GM18520 (cell line): ENCODE measurements at regions not wholly inside any gene's neighbourhood (a gene's known extent, or its start where the extent isn't known, plus 50 kb on each side); places are given as distances from the start of the nearest gene placed in this dataset.

ENCODE experiments used
- ATAC-seq: cut with Tn5 transposase; IDR thresholded peaks from one replicate; pipeline ENCODE4 v1.9.1; 2021; ENCODE audit not compliant: unreplicated experiment

DNA sequence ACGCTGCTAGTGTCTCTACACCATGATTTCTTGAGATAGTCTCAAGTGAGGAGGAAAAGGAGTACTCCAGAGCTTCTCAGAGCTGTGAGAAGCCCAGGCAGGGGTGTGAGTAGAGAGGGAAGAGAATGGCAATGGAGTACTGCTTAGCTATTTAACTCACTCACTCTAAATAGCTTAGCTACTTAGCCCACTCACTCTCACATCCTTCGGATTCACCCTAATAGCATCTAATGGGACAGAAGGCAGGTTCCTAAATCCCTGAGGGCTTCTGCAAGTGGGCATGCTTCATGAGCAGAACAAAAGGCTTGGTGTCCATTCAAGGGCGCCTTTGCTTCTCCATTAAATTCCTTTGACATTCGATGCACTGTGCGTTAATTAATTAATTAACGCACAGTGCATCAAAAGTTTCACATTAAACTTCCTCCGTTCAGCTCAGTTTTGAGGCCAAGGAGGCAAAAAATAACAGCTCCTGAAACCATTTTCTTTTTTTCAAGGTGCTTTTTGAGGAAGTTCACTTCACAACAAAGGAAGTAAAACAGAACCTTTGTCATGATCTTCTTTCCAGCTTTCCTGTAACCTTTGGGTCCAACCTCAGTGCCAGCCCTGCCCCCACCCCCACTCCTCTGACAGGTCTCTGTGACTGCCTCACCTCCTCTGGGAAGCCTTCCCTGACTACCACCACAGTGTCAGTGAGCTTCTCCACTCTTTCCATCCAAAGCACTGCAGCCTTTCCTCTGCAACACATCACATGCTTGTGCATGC, 294.0 kb downstream of the SEC61B start:
- no peak for ATAC-seq

DNA sequence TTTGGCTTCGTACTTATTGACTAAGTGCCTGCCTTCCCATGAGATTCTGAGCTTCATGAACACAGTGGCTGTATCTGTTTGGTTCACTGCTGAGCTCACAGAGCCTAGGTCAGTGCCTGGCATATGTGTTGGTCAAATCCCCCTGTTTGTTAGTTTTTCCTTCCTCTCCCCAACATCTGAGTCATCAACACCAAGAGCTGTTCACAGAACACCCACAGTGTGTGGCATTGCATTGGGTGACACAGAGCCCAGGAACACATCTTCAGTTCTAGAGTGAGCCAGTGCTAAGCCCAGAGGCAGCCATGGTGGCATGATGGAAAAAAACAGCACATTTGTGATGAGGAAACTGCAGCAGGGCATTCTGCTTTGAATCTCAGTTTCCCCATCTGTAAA, 294.6 kb downstream of the SEC61B start:
- ATAC-seq = no peak

DNA sequence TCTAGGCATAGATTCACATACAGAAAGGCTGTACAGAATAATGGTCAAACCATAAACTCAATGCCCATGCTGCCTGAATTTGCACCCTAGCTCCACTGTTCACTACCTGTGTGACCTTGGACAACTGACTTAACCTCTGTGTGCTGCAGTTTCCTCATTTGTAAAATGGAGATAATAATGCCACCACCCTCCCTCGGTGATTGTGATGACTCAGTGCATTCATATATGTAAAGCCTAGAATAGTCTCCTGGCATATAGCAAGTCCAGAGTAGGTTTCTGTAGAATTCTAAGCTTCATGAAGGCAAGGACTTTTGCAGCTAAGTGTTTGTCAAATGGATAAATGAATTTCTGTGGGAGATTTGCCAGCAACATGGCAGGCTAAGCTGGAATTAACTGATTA, 297.8 kb upstream of the NR4A3 start:
- ATAC-seq = no peak

DNA sequence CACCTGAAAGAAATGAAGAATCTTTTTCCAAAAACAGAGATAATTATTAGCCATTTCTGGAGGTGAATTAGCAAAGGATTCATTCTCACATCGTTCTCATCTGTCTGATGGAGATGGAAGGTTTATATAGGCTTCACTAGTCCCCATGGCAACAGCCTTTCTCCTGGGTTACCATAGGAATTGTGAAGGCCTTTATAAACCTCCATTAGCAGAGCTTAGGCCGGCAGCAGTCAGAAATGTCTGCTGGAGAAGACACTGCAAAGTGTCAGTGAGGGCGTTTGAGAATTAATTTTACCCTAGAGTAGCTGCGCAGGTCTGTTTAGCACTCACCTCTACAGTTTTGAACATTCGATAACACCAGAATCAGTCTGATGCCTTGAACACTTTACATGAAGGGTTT, 290.4 kb upstream of the NR4A3 start:
- no peak for ATAC-seq

DNA sequence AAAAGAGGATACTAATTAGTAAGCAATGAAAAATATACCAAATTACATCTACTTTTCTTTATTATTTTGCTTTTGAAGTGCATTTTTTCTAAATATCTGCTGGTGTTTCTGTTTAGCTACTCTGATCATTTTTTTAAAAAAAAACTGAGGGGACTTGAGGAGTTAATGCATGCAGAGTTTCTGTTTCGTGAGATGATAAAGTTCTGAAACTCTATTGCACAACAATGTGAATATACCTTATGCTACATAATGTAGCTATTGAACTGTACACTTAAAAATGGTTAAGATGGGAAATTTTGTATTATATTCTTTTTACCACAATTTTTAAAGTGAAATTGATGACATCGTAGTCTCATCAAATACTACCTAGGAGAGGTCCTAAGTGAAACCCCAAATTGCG, 288.3 kb upstream of the NR4A3 start:
- ATAC-seq = no peak

DNA sequence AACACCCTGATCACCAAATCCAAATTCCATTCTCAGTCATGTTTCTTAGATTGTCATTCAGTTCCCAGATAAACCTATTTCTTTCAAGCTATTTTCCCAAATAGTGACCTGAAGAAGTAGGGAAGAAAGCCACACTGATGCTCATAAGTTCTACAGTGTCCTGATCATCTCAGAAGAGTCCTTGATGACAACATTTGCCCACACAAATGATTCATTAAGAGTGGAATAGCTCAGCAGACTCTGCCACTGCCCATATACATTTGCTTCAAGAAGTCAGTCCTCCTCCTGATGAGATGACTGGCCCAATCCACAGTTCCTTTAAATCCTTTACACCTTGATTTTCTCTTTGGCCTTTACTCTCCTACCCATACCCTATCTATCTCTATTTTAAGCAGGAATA, 283.7 kb upstream of the NR4A3 start:
- ATAC-seq = no peak

DNA sequence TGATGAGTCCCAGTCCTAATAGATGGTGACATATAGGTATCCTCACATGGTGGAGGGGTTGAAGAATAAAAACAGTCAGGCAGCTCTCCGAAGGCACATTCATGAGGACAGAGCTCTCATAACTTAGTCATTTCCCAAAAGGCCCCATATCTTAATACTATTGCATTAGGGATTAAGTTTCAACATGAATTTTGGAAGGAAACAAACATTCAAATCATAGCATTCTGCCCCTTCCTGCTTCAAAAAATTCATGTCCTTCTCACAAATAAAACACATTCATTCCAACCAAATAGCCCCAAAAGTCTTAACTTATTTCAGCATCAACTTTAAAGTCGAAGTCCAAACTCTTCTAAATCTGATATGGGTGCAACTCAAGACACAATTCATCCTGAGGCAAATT, 277.2 kb upstream of the NR4A3 start:
- ATAC-seq = no peak

DNA sequence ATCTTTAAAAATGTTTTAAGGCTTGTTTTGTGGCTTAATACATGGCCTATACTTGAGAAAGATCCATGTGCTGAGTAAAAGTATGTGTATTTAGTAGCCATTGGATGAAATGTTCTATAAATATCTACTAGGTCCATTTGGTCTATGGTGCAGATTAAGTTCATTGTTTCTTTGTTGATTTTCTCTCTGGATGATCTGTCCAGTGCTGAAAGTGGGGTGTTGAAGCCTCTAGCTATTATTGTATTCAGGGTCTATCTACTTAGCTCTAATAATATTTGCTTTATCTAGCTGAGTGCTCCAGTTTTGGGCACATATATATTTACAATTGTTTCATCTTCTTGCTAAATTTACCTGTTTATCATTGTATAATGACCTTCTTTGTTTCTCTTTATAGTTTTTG, 272.2 kb upstream of the NR4A3 start:
- ATAC-seq = no peak

DNA sequence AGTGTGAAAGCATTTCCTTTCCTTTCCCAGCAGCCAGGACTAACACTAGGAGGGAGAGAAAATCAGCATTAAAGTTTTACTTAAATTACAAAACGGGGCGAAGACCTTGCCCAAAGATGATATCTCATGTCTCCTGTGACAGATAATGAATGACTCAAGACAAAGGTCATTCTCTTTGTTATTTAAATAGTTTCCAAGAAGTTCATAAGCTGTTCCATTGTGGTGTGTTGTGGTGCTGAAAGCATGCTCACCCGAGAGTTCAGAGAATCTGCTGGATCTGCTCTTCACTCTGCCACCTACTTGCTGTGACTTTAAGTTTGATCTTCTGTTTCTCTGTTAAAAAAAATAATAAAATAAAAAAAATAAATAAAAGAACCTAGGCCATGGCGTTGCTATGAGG, 265.9 kb upstream of the NR4A3 start:
- ATAC-seq = no peak

DNA sequence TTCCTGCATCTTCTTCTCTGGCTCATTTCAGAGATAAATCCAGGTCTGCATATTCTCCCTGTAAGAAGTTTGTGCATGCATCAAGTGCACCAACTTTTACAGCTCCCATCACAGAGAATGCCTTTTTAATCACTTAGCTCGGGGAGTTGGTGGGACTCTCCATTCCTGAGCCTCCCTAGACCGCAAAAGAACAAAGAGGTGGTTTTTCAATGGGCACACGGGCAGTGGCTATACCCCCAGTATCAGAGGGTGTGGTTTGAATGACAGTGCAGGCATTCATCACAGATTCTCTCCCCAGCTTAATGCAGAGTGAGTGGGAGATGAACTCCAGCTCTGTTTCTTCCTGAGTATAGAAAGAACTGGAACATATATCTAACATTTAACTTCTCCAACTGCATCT, 264.7 kb upstream of the NR4A3 start:
- no peak for ATAC-seq

DNA sequence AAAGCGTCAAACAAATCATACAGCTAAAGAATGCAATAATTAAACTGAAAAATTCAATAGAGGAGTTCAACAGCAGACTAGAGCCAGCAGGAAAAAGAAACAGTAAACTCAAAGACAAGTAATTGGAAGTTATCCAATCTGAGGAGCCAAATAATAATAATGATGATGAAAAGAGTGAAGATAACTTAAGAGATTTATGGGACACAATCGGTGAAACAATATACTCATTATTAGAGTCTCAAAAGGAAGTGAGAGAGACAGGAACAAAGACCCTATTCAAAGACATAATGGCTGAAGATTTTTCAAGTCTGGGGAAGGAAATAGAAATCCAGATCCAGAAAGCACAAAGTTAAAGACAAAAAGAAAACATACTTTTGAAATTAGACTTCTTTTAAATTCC, 263.9 kb upstream of the NR4A3 start:
- no peak for ATAC-seq

DNA sequence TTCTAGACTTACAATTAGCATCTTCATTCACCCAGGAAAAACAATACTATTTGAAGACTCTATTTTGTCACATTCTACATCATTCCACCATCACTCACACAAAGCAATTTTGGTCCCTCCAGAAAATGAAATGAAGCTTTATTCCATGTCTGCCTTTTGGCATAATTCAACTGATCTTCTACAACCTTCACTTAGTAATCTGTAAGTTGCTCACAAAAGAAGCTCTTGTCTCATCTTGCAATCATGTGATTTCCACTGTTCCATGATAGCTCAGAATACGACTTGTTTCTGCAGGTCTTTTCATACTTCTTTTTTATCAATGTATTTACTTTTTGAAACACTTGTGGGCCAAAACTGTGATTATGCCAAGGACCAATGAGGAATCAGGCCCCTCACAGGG, 261.9 kb upstream of the NR4A3 start:
- ATAC-seq = no peak

DNA sequence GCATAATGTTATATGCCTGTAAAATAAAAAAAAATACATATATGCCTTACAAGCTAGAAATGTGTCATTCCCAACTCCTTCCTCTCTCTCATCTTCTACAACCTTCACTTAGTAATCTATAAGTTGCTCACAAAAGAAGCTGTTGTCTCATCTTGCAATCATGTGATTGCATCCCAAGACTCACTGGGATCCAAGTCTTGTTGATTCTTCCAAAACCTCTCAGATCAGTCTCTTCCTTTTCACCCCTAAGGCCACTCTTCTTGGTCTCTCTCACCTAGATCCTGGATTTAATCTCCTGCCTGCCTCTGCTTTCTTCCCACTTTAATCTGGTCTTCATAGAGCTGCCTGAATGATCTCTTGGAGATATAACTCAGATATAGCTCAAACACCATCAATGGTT, 261.1 kb upstream of the NR4A3 start:
- no peak for ATAC-seq

DNA sequence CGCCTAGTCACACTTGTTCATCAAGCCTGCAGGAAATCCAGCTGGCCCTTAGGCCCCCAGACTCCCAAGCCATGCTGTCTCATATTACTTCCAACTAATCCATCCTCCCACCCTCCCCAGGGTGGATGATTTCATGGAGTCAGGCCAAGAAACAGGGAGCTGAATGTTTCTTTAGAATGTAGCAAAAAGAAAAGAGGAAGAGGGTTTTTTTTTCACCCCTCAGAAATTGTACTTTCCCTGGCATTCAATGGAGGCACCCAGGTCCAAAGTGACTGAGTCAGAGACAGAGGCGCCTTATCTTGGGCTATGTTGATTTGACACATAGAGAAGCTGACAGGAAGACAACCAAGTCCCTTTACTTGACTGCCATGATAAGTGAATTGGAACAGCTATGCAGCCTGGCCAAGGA, 260.2 kb upstream of the NR4A3 start:
- ATAC-seq = no peak

DNA sequence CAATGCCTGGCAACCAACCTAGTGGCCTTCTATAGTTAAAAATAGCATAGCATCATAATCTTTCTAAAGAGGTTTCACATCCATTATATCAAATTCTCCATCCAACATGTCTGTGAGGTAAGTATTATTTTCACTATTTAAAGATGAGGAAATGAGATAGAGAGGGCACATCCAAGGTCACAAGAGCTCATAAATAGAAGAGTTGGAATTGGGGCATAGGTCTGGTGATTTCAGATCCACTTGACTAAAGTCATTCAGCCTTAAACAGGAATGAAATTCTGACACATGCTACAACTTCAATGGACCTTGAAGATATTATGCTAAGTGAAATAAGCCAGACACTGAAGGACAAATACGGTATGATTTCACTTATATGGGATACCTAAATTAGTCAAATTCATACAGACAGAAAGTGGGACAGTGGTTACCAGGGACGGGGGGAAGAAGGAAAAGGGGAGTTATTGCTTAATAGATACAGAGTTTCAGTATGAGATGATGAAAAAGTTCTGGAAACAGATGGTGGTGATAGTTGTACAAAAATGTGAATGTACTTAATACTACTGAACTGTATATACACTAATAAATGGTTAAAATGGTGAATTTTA, 259.6 kb upstream of the NR4A3 start:
- ATAC-seq = no peak

DNA sequence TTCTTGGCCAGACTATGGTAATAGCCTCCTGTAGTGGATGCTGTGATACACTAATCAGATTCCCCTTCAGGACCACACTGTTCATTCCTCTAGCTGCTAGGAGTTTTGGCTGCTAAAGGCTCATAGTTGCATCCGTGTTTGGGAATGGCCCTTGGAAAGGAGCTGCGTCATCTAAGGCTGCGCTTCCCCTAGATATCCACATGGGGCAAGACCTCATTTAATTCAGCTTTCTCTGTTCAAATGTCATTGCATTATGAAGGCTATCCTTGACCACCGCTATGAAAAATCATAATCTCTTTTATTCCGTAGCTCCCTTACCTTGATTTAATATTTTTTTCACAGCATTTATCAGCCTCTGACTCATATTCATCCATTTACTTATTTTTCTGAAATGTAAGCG, 258.3 kb upstream of the NR4A3 start:
- ATAC-seq = no peak

DNA sequence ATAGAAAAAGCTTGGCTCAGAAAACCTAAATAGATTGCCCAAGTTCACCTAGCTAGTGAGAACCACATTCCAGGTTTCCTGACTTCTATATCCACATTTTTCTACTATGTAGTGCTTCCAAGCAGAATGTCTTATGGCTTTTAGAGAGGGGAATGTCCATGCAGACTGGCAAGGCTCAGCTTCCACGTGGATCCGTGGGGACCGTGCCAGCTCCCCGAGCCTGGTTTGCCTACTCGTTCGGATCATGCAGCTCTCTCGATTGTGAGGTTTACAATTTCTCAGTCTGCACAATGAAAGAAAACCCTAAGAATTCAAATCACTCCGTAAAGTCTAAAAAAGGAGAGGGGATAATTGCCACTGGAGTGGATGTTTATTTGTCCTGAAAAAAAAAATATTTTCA, 256.5 kb upstream of the NR4A3 start:
- no peak for ATAC-seq

DNA sequence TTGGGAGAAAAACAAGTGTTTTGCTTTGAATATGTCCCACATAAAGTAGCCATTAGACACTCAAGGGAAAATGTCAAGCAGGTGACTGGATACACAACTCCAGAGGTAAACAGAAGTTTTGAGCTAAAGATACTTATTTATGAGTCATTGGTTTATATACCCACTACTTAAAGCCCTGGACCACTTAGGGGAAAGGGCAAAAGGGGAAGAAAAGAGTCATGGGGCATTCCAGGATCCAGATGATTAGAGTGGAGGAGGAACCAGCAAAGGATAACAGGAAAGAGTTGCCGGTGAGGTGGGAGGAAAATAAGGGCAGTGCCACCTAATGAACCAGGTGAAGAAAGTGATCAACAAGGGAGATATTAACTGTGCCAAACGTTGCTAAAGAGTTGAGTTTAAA, 254.2 kb upstream of the NR4A3 start:
- ATAC-seq = no peak

DNA sequence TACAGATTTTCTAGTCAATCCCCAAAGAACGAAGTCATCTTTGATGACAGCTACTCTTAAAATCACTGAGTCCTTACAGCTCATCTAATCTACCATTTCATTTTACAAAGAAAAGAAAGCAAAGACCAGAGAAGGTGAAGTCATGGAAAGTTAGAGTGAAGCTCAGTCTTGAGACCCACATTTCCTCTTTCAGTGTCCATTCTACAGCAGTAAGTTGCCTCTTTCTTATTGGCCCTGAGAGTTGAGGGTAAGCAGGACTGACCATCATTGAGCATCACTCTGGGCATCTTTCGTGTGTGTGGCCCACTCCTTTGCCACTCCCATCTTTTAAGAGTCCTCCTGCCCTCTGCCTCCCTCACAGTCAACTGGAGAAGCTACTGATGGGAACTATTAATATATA, 251.8 kb upstream of the NR4A3 start:
- ATAC-seq = no peak

DNA sequence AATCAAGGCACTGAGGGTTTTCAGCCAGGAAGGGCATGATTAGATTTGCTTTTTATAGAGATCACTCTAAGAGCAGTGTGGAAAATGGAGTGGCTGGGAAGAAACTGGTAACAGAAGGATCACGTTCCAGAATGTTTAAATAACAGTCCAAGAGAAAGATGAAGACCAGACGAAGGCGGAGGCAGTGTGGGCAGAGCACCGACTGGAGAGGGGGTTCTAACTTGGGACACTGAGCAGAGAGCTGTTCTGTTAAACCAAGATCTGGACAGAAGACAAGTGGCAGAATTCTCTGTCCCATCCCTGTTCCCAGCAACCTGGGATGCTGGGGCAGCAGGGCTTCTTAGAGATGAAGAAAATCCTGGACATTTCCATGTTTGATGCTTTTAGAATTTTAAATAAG, 249.1 kb upstream of the NR4A3 start:
- ATAC-seq = no peak

DNA sequence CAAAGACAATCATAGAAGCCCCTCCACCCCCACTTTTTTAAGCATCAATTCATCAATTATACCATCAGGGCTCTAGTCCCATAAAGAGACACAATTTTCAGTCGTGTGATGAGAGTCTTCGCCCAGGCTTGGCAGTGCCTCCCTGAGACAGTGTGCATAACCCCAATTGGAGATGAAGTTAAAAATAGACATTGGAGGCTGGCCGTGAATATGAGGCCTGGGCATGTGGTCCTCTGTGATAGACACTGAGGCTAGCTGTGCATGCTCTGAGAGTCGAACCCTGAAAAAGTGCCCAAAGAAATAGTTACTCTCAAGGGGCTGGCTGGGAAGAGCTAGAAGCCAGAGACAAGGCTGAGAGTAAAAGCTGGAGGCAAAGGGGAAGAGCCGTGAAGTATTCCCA, 248.6 kb upstream of the NR4A3 start:
- no peak for ATAC-seq

DNA sequence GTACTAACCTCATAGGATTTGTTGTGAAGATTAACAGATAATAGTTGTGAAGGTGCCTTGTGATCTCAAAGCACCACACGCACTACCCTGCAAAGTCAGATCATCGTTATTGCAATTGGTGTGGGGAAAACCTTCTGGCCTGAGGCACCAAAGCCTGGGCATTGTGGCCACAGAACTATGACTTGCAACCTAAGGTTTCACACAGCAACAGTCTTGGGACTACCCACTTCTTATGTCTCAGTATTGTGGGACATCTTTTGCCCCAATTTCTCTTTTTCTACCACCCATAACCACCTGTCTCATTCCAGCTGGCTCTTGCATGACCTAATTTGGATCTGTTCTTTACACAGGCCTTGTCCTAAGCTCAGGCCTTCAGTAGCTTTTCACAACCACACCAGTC, 247.8 kb upstream of the NR4A3 start:
- ATAC-seq = no peak

DNA sequence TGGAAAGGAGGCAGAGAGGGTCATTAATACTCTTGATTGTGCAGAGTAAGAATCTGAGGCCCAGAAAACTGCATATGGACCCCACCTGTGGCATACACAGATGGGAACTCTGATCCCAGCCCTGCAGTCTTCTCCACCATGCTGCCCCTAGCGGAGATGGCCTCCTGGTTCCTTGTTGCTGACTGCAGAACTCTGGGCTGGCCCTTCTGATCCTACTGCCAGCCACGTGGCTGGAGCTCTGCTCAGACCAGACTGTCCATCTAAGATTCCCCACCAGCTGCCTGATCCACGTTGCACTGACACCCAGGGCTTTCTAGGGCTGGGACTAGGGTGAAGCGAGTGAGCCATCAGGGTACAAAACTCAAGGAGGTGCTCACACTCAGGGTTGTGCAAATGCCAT, 245.7 kb upstream of the NR4A3 start:
- ATAC-seq = no peak
